ENCODE measurements at regions not wholly inside any gene's neighbourhood (a gene's known extent, or its start where the extent isn't known, plus 50 kb on each side); places are given as distances from the start of the nearest gene placed in this dataset.

- intact Hi-C loops (cut with micrococcal nuclease), result no loop called here
- no peak for DNase-seq (ENCODE audit: unreplicated experiment)
- H3K9me3 Mint-ChIP-seq (ENCODE audit: unreplicated experiment), result no peaks in the 10 kb centered on the region
- no peak for TF ChIP-seq CTCF (IDR thresholded peaks at IDR 0.05; ENCODE audit: unreplicated experiment)
- no TSS peak for BruUV-seq (replicated peaks)
- ChIA-PET CTCF (interaction anchor here (2.8 kb wide), 1 partner anchor 129 kb away, joined by 13 read pairs; no protein-coding TSS in a partner anchor), POLR2A (interaction anchor here (0.6 kb wide), 1 partner anchor 93 kb away, joined by 3 read pairs; no protein-coding TSS in a partner anchor)
- no peaks in the 10 kb centered on the region for H3K36me3 Mint-ChIP-seq (ENCODE audit: insufficient read depth, unreplicated experiment)
- H3K27me3 Mint-ChIP-seq (ENCODE audit: insufficient read depth, unreplicated experiment), result peaks cover 39% of the 10 kb centered on the region
- H3K4me1 Mint-ChIP-seq (ENCODE audit: insufficient read depth, unreplicated experiment), result no peaks in the 10 kb centered on the region
- no peak overlapping the region for H3K27ac Mint-ChIP-seq (ENCODE audit: low read depth, unreplicated experiment)
- no peak overlapping the region for H3K4me3 Mint-ChIP-seq (ENCODE audit: unreplicated experiment)
These were observed 368.1 kb downstream of the ZPLD1 start for GRCh38 chr3:102802819-102803420.

- Mint-ChIP-seq H3K27me3 (ENCODE audit: insufficient read depth, unreplicated experiment) (peaks cover 49% of the 10 kb centered on the region), H3K4me1 (ENCODE audit: insufficient read depth, unreplicated experiment) (no peaks in the 10 kb centered on the region), H3K27ac (ENCODE audit: low read depth, unreplicated experiment) (no peak overlapping the region), H3K36me3 (ENCODE audit: insufficient read depth, unreplicated experiment) (no peaks in the 10 kb centered on the region), H3K9me3 (ENCODE audit: unreplicated experiment) (no peaks in the 10 kb centered on the region), H3K4me3 (ENCODE audit: unreplicated experiment) (no peak overlapping the region)
- intact Hi-C loops (cut with micrococcal nuclease), result no loop called here
- ChIA-PET CTCF (no interaction called here), POLR2A (no interaction called here)
- no peak for DNase-seq (ENCODE audit: unreplicated experiment)
- no peak for TF ChIP-seq CTCF (IDR thresholded peaks at IDR 0.05; ENCODE audit: unreplicated experiment)
- BruUV-seq (replicated peaks), result no TSS peak
These were observed 376.1 kb downstream of the ZPLD1 start for GRCh38 chr3:102810937-102811336.

- TF ChIP-seq CTCF (IDR thresholded peaks at IDR 0.05; ENCODE audit: unreplicated experiment), result no peak
- no peaks in the 10 kb centered on the region for H3K9me3 Mint-ChIP-seq (ENCODE audit: unreplicated experiment)
- POLR2A ChIA-PET, result no interaction called here
- H3K27me3 Mint-ChIP-seq (ENCODE audit: insufficient read depth, unreplicated experiment), result peaks cover 29% of the 10 kb centered on the region
- no peak overlapping the region for H3K27ac Mint-ChIP-seq (ENCODE audit: low read depth, unreplicated experiment)
- no peak overlapping the region for H3K4me3 Mint-ChIP-seq (ENCODE audit: unreplicated experiment)
- intact Hi-C loops (cut with micrococcal nuclease), result no loop called here
- no peaks in the 10 kb centered on the region for H3K4me1 Mint-ChIP-seq (ENCODE audit: insufficient read depth, unreplicated experiment)
- DNase-seq (ENCODE audit: unreplicated experiment), result no peak
- CTCF ChIA-PET, result no interaction called here
- no TSS peak for BruUV-seq (replicated peaks)
- no peaks in the 10 kb centered on the region for H3K36me3 Mint-ChIP-seq (ENCODE audit: insufficient read depth, unreplicated experiment)
These were observed 391.8 kb downstream of the ZPLD1 start for GRCh38 chr3:102826636-102827035.

GRCh38 chr3:102827386-102827785, 392.6 kb downstream of the ZPLD1 start:
- Mint-ChIP-seq H3K27ac (ENCODE audit: low read depth, unreplicated experiment) (no peak overlapping the region), H3K36me3 (ENCODE audit: insufficient read depth, unreplicated experiment) (no peaks in the 10 kb centered on the region), H3K4me3 (ENCODE audit: unreplicated experiment) (no peak overlapping the region), H3K9me3 (ENCODE audit: unreplicated experiment) (no peaks in the 10 kb centered on the region), H3K27me3 (ENCODE audit: insufficient read depth, unreplicated experiment) (peaks cover 29% of the 10 kb centered on the region), H3K4me1 (ENCODE audit: insufficient read depth, unreplicated experiment) (no peaks in the 10 kb centered on the region)
- no TSS peak for BruUV-seq (replicated peaks)
- intact Hi-C loops (cut with micrococcal nuclease), result no loop called here
- no peak for TF ChIP-seq CTCF (IDR thresholded peaks at IDR 0.05; ENCODE audit: unreplicated experiment)
- ChIA-PET POLR2A (no interaction called here), CTCF (no interaction called here)
- DNase-seq (ENCODE audit: unreplicated experiment), result no peak
